Mesendoderm (in vitro differentiated cells): ENCODE measurements at regions not wholly inside any gene's neighbourhood (a gene's known extent, or its start where the extent isn't known, plus 50 kb on each side); places are given as distances from the start of the nearest gene placed in this dataset.
"Not testable (repeated sequence)": the region's sequence is repeated elsewhere in the genome, so short reads cannot be mapped to it uniquely, and the experiment has no call there.

Experiments used
- DNase-seq: peaks from one replicate; pipeline ENCODE4 v3.0.0; 2013
- H2AK5ac ChIP-seq: 2 replicates; pipeline ENCODE4 v1.6.1; 2013; ENCODE audit warnings: low read length, inconsistent platforms
- H2BK120ac ChIP-seq: 2 replicates; pipeline ENCODE4 v1.6.1; 2013; ENCODE audit warnings: low read depth, mild to moderate bottlenecking, low read length, moderate library complexity, mixed read lengths
- H2BK15ac ChIP-seq: replicated peaks from 2 replicates; pipeline ENCODE4 v1.6.1; 2013; ENCODE audit warnings: low read depth, mild to moderate bottlenecking, moderate library complexity
- H2BK5ac ChIP-seq: 2 replicates; pipeline ENCODE4 v1.6.1; 2013; ENCODE audit warnings: low read length, inconsistent platforms
- H3K18ac ChIP-seq: 2 replicates; pipeline ENCODE4 v1.6.1; 2013; ENCODE audit warnings: mild to moderate bottlenecking, low read length, mixed read lengths
- H3K23ac ChIP-seq: one replicate; pipeline ENCODE4 v1.6.1; 2013; ENCODE audit warnings: low read length
- H3K27ac ChIP-seq: 2 replicates; pipeline ENCODE4 v1.5.1; 2013; ENCODE audit warnings: low read depth, mild to moderate bottlenecking, inconsistent platforms, low read length, moderate library complexity
- H3K27me3 ChIP-seq: 2 replicates; pipeline ENCODE4 v1.6.1; 2013; ENCODE audit warnings: low read length, control low read depth, mild to moderate bottlenecking, inconsistent platforms; ENCODE audit not compliant: insufficient read depth, poor library complexity
- H3K36me3 ChIP-seq: 2 replicates; pipeline ENCODE4 v1.6.1; 2013; ENCODE audit warnings: low read length, inconsistent platforms; ENCODE audit not compliant: control insufficient read depth, insufficient read depth
- H3K4ac ChIP-seq: one replicate; pipeline ENCODE4 v1.6.1; 2013; ENCODE audit warnings: low read depth, mild to moderate bottlenecking, low read length, moderate library complexity
- H3K4me1 ChIP-seq: 2 replicates; pipeline ENCODE4 v1.6.1; 2013; ENCODE audit warnings: low read depth, low read length, inconsistent platforms; ENCODE audit not compliant: control insufficient read depth
- H3K4me2 ChIP-seq: 2 replicates; pipeline ENCODE4 v1.6.1; 2013; ENCODE audit warnings: low read length
- H3K4me3 ChIP-seq: 2 replicates; pipeline ENCODE4 v1.5.1; 2013; ENCODE audit warnings: mild to moderate bottlenecking, low read length
- H3K56ac ChIP-seq: one replicate; pipeline ENCODE4 v1.6.1; 2013; ENCODE audit warnings: low read length
- H3K79me1 ChIP-seq: 2 replicates; pipeline ENCODE4 v1.6.1; 2013; ENCODE audit warnings: low read length, inconsistent platforms
- H3K79me2 ChIP-seq: 2 replicates; pipeline ENCODE4 v1.6.1; 2013; ENCODE audit warnings: mild to moderate bottlenecking, low read length; ENCODE audit not compliant: control insufficient read depth, insufficient read depth
- H3K9ac ChIP-seq: 2 replicates; pipeline ENCODE4 v1.6.1; 2013; ENCODE audit warnings: low read length, inconsistent platforms
- H4K5ac ChIP-seq: one replicate; pipeline ENCODE4 v1.6.1; 2013; ENCODE audit warnings: low read length
- H4K8ac ChIP-seq: one replicate; pipeline ENCODE4 v1.6.1; 2013; ENCODE audit warnings: low read depth, mild to moderate bottlenecking, control low read depth, low read length, moderate library complexity
- WGBS: extraction: QIAGEN DNeasy Blood & Tissue Kit; methylation state at CpG from one replicate; pipeline ENCODE4 v1.1.7; 2013; ENCODE audit warnings: low lambda C conversion rate, missing lambda C conversion rate; ENCODE audit not compliant: insufficient coverage; ENCODE audit errors: extremely low coverage; 5-methylcytosine and 5-hydroxymethylcytosine counted together

DNA sequence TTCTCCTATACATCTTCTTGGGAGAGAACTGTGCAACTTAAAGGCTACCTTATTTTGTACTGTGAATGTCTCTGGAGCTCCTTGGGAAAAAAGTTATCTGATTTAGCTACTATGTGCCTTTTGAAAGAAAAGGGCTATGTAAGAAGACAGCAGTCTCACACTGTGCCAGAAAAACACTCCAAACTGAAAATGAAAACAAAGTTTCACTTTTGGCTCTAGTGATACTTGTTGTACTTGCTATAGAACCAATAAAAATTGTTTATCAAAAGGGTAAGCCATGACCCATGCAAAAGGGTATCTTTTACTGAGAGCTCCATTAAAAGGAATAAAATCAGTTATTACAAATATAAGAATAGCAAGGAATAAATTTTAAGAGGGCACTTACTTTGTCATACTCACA is 2270.0 kb downstream of the ARAP2 start:
- Histone ChIP-seq H3K18ac (no peak overlapping the region), H4K8ac (no peak overlapping the region), H2BK120ac (no peak overlapping the region), H2BK15ac (no peak overlapping the region), H3K23ac (no peak overlapping the region), H3K79me2 (no peaks in the 10 kb centered on the region), H3K79me1 (no peaks in the 10 kb centered on the region), H3K4me2 (no peak overlapping the region), H4K5ac (no peak overlapping the region), H3K56ac (no peak overlapping the region), H2BK5ac (no peak overlapping the region), H3K9ac (no peak overlapping the region), H3K4me1 (no peaks in the 10 kb centered on the region), H3K27ac (no peak overlapping the region), H3K4ac (no peak overlapping the region), H3K27me3 (no peaks in the 10 kb centered on the region), H3K36me3 (no peaks in the 10 kb centered on the region), H2AK5ac (no peak overlapping the region), H3K4me3 (no peak overlapping the region)
- DNase-seq, result no peak

GRCh38 chr4:33975995-33976394 is 2268.3 kb downstream of the ARAP2 start:
- no peaks in the 10 kb centered on the region for H3K79me1 ChIP-seq
- H3K4me2 ChIP-seq, result no peak overlapping the region
- H3K27me3 ChIP-seq, result no peaks in the 10 kb centered on the region
- no peak overlapping the region for H3K27ac ChIP-seq
- H3K18ac ChIP-seq, result no peak overlapping the region
- H2AK5ac ChIP-seq, result no peak overlapping the region
- no peak for DNase-seq
- H2BK120ac ChIP-seq, result no peak overlapping the region
- H3K79me2 ChIP-seq, result no peaks in the 10 kb centered on the region
- H2BK15ac ChIP-seq, result no peak overlapping the region
- H3K36me3 ChIP-seq, result no peaks in the 10 kb centered on the region
- no peak overlapping the region for H3K4ac ChIP-seq
- H3K4me3 ChIP-seq, result no peak overlapping the region
- no peak overlapping the region for H2BK5ac ChIP-seq
- no peak overlapping the region for H3K56ac ChIP-seq
- no peak overlapping the region for H4K5ac ChIP-seq
- H3K23ac ChIP-seq, result no peak overlapping the region
- no peak overlapping the region for H3K9ac ChIP-seq
- no peaks in the 10 kb centered on the region for H3K4me1 ChIP-seq
- H4K8ac ChIP-seq, result no peak overlapping the region

- H3K4me2 ChIP-seq, H2BK5ac ChIP-seq, H3K27ac ChIP-seq, H3K4me1 ChIP-seq, H2BK15ac ChIP-seq, H3K18ac ChIP-seq, DNase-seq, H4K5ac ChIP-seq, H3K23ac ChIP-seq, H3K56ac ChIP-seq, H3K27me3 ChIP-seq, H3K79me2 ChIP-seq, H2BK120ac ChIP-seq, H3K9ac ChIP-seq, H3K4me3 ChIP-seq, H3K79me1 ChIP-seq, H3K36me3 ChIP-seq, H2AK5ac ChIP-seq, H3K4ac ChIP-seq, H4K8ac ChIP-seq: not testable (repeated sequence)
- no CpG with 5 or more reads among the region's 4 CpGs for WGBS
Measured at GRCh38 chr4:33979781-33980180, 2264.5 kb downstream of the ARAP2 start.

DNA sequence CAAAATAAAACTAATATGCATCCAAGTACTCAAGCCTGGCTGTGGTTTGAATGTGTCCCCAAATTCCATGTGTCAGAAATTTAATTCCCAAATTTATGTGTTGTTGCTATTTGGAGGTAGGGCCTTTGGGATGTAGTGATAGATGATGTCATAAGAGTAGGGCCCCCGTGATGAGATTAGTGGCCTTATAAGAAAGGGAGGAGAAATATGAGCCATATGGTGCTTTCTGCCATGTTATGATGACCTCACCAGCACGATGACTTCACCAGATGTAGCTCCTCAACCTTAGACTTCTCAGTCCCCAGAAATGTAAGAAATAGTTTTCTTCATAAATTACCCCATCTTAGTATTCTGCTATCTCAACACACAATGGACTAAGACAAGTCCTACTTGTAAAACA is 2264.0 kb downstream of the ARAP2 start:
- no peak overlapping the region for H2BK15ac ChIP-seq
- H3K36me3 ChIP-seq, result no peaks in the 10 kb centered on the region
- no peak overlapping the region for H4K5ac ChIP-seq
- no peaks in the 10 kb centered on the region for H3K79me2 ChIP-seq
- H3K4me2 ChIP-seq, result no peak overlapping the region
- H2BK120ac ChIP-seq, result no peak overlapping the region
- H2AK5ac ChIP-seq, result no peak overlapping the region
- H3K56ac ChIP-seq, result no peak overlapping the region
- no peak for DNase-seq
- no peak overlapping the region for H3K27ac ChIP-seq
- H3K79me1 ChIP-seq, result no peaks in the 10 kb centered on the region
- H3K4me3 ChIP-seq, result no peak overlapping the region
- no peak overlapping the region for H2BK5ac ChIP-seq
- H3K4me1 ChIP-seq, result no peaks in the 10 kb centered on the region
- H3K4ac ChIP-seq, result no peak overlapping the region
- H3K23ac ChIP-seq, result no peak overlapping the region
- H3K18ac ChIP-seq, result no peak overlapping the region
- no CpG with 5 or more reads among the region's 2 CpGs for WGBS
- no peak overlapping the region for H3K9ac ChIP-seq
- no peak overlapping the region for H4K8ac ChIP-seq
- no peaks in the 10 kb centered on the region for H3K27me3 ChIP-seq

DNA sequence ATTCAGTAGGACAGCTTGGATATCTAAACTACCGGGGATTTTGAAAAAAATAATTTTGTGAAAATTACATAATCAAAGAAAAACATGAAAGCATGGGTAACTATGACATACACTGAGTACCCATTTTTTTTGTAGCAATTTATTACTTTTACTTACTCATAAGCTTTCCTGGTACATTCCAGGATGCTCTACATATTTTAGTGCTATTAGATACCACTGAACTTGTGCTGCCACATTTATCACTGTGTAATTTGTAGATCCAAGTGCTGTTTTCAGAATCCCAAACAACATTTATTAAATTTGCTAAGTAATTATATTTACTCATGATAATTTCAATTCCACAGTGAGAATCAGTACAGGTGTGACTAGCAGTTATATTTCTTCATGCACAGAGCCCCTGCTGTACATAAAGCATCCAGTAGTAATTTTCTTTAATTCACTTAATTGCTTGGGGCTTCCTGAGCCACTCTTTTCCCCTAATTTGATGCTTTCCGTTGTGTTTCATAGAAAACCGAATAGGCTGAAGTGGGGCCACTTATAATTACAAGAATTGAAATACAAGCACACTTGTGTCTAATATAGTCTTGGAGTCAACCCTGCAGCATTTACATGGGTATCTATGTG is 2254.4 kb downstream of the ARAP2 start:
- no peak overlapping the region for H2BK15ac ChIP-seq
- no peak overlapping the region for H3K18ac ChIP-seq
- H3K4me2 ChIP-seq, result no peak overlapping the region
- H2BK5ac ChIP-seq, result no peak overlapping the region
- no CpG with 5 or more reads among the region's 3 CpGs for WGBS
- H3K27me3 ChIP-seq, result no peaks in the 10 kb centered on the region
- no peaks in the 10 kb centered on the region for H3K79me1 ChIP-seq
- no peaks in the 10 kb centered on the region for H3K4me1 ChIP-seq
- no peak overlapping the region for H4K5ac ChIP-seq
- H3K9ac ChIP-seq, result no peak overlapping the region
- no peak overlapping the region for H2AK5ac ChIP-seq
- no peak overlapping the region for H4K8ac ChIP-seq
- H3K79me2 ChIP-seq, result no peaks in the 10 kb centered on the region
- no peak overlapping the region for H3K23ac ChIP-seq
- H3K36me3 ChIP-seq, result no peaks in the 10 kb centered on the region
- no peak overlapping the region for H3K4me3 ChIP-seq
- H3K27ac ChIP-seq, result no peak overlapping the region
- no peak overlapping the region for H3K56ac ChIP-seq
- H2BK120ac ChIP-seq, result no peak overlapping the region
- H3K4ac ChIP-seq, result no peak overlapping the region
- DNase-seq, result no peak

- H3K27ac ChIP-seq, result peak overlapping the region; percentile 41
- no peaks in the 10 kb centered on the region for H3K79me2 ChIP-seq
- WGBS, result no CpG with 5 or more reads among the region's 4 CpGs
- no peak overlapping the region for H2BK15ac ChIP-seq
- H3K18ac ChIP-seq, result no peak overlapping the region
- no peak overlapping the region for H3K23ac ChIP-seq
- no peak overlapping the region for H4K5ac ChIP-seq
- no peak overlapping the region for H3K4ac ChIP-seq
- H2BK120ac ChIP-seq, result no peak overlapping the region
- H4K8ac ChIP-seq, result no peak overlapping the region
- H2BK5ac ChIP-seq, result no peak overlapping the region
- no peak overlapping the region for H3K9ac ChIP-seq
- no peak overlapping the region for H3K4me3 ChIP-seq
- H3K4me2 ChIP-seq, result no peak overlapping the region
- H3K56ac ChIP-seq, result no peak overlapping the region
- no peaks in the 10 kb centered on the region for H3K4me1 ChIP-seq
- H3K79me1 ChIP-seq, result no peaks in the 10 kb centered on the region
- peak; percentile 45 for DNase-seq
- no peaks in the 10 kb centered on the region for H3K27me3 ChIP-seq
- no peak overlapping the region for H2AK5ac ChIP-seq
- no peaks in the 10 kb centered on the region for H3K36me3 ChIP-seq
Measured at GRCh38 chr4:33996075-33996718, 2248.1 kb downstream of the ARAP2 start.
